Transverse colon (tissue), 3 donors: ENCODE measurements at regions not wholly inside any gene's neighbourhood (a gene's known extent, or its start where the extent isn't known, plus 50 kb on each side); places are given as distances from the start of the nearest gene placed in this dataset.

Source experiments
- EP300 ChIP-seq: sonication (generic); formaldehyde crosslinking; IDR thresholded peaks from one replicate; pipeline ENCODE4 v1.6.1; 2017; ENCODE audit warnings: antibody characterized with exemption, low read depth
- TF ChIP-seq, protein P1 (sequence below), 5 experiments: fragments of 200-600 bp in 3 of 5; fragments of 450-650 bp in 2 of 5; sonication (generic) in 3 of 5; IDR thresholded peaks; 1 replicate in 2 of 5; 2 replicates in 3 of 5; pipeline ENCODE4 v1.5.1; 2016 to 2017; ENCODE audit warnings: antibody characterized with exemption in 5 of 5, inconsistent platforms in 3 of 5, mild to moderate bottlenecking in 2 of 5, moderate library complexity in 1 of 5

DNA sequence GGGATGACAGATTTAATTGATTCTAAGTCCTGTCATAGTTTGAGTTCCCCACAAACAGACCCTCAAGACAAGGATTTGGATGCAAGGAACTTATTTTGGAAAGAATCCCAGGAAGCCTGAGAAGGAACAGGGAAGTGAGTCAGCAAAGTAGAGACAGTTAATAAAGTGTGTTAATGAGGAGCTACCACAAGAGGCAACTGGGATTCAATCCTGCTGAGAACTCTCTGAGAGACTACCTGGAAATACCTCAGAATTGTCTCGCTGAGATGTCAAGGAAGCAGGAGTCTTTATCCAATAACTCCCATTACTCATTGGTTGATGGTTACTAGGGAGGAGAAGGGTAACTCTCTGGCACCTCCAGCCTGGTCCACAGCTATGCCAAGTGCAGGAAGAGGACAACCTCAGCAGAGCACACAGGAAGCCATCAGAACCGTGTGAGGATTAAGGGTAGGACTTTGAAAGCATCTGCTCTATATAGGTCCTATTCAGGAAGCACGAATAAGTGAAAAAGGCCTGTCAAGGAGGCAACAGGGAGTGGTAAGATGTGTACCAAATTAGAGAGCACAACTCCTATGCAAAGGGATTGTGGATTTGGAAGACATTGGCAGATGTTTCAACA is 311.1 kb upstream of the KCNH8 start:
- TF ChIP-seq, protein P1, sequence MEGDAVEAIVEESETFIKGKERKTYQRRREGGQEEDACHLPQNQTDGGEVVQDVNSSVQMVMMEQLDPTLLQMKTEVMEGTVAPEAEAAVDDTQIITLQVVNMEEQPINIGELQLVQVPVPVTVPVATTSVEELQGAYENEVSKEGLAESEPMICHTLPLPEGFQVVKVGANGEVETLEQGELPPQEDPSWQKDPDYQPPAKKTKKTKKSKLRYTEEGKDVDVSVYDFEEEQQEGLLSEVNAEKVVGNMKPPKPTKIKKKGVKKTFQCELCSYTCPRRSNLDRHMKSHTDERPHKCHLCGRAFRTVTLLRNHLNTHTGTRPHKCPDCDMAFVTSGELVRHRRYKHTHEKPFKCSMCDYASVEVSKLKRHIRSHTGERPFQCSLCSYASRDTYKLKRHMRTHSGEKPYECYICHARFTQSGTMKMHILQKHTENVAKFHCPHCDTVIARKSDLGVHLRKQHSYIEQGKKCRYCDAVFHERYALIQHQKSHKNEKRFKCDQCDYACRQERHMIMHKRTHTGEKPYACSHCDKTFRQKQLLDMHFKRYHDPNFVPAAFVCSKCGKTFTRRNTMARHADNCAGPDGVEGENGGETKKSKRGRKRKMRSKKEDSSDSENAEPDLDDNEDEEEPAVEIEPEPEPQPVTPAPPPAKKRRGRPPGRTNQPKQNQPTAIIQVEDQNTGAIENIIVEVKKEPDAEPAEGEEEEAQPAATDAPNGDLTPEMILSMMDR (IDR thresholded peaks at IDR 0.05): no peak
- TF ChIP-seq EP300: no peak
